HEK293 (cell line): ENCODE measurements at regions not wholly inside any gene's neighbourhood (a gene's known extent, or its start where the extent isn't known, plus 50 kb on each side); places are given as distances from the start of the nearest gene placed in this dataset.

ENCODE experiments used
- HOXD13 ChIP-seq: sonication (generic); formaldehyde crosslinking; IDR thresholded peaks from 2 replicates; pipeline ENCODE4 v1.8.0; 2022; ENCODE audit warnings: missing genetic modification reagents, borderline replicate concordance
- MEIS1 ChIP-seq: sonication (generic); formaldehyde crosslinking; IDR thresholded peaks from 2 replicates; pipeline ENCODE4 v1.8.1; 2022; ENCODE audit warnings: missing genetic modification reagents, mild to moderate bottlenecking, borderline replicate concordance
- SETDB1 ChIP-seq: IDR thresholded peaks from one replicate; pipeline ENCODE4 v1.6.1; 2017; ENCODE audit warnings: mild to moderate bottlenecking, low read length, moderate library complexity, mixed read lengths; ENCODE audit not compliant: insufficient read length
- TCF7L2 ChIP-seq: IDR thresholded peaks from 2 replicates; pipeline ENCODE4 v1.6.1; 2011; ENCODE audit warnings: low read depth, mild to moderate bottlenecking, inconsistent platforms, low read length, moderate library complexity, borderline replicate concordance
- ZBTB1 ChIP-seq: fragments of 450-650 bp; formaldehyde crosslinking; IDR thresholded peaks from 2 replicates; pipeline ENCODE4 v1.5.1; 2016; ENCODE audit warnings: missing biosample characterization, missing genetic modification characterization
- TF ChIP-seq, protein P1 (sequence below): fragments of 450-650 bp; formaldehyde crosslinking; IDR thresholded peaks from 2 replicates; pipeline ENCODE4 v1.5.1; 2017; ENCODE audit warnings: missing biosample characterization, mild to moderate bottlenecking, missing genetic modification characterization, moderate library complexity
- TF ChIP-seq, protein P2 (sequence below): fragments of 450-650 bp; IDR thresholded peaks from 2 replicates; pipeline ENCODE4 v1.5.1; 2018; ENCODE audit warnings: missing biosample characterization, missing genetic modification characterization
- TF ChIP-seq, protein P3 (sequence below): sonication (generic); formaldehyde crosslinking; IDR thresholded peaks from 2 replicates; pipeline ENCODE4 v1.8.1; 2022; ENCODE audit warnings: mild to moderate bottlenecking, moderate library complexity, missing genetic modification reagents
- TF ChIP-seq, protein P4 (sequence below): fragments of 450-650 bp; formaldehyde crosslinking; IDR thresholded peaks from 2 replicates; pipeline ENCODE4 v1.5.1; 2016; ENCODE audit warnings: missing biosample characterization, missing genetic modification characterization
- TF ChIP-seq, protein P5 (sequence below): IDR thresholded peaks from 2 replicates; pipeline ENCODE4 v1.6.1; 2011; ENCODE audit warnings: mild to moderate bottlenecking, low read depth, low read length, borderline replicate concordance

DNA sequence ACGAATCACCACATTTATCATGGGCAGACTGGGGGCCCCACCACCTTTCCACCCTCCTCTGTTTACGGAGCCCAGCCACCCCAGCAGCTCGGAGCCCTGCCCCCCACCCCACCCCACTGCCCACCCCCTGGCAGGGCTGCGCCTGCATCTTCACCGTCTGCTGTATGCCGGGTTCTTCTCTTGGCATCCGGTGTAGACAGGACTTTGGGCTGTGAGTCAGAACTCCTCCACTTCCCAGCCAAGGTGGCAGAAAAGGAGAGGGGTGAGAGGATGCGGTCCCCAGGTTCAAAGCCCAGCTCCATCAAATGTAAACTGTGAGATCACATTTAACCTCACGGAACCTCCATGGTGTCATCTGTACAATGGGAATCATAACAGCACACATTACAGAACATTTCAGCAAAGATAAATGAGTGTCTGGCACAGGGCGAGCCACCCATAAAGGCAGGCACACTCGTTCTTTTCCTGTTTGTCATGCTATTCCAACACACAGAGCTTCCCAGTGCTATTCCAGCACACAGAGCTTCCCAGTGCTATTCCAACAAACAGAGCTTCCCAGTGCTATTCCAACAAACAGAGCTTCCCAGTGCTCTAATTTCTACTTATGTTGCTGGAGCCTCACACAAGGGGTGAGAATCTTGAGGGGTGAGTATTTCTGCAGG lies 292.7 kb upstream of the RTL1 start:
- TF ChIP-seq, protein P1, sequence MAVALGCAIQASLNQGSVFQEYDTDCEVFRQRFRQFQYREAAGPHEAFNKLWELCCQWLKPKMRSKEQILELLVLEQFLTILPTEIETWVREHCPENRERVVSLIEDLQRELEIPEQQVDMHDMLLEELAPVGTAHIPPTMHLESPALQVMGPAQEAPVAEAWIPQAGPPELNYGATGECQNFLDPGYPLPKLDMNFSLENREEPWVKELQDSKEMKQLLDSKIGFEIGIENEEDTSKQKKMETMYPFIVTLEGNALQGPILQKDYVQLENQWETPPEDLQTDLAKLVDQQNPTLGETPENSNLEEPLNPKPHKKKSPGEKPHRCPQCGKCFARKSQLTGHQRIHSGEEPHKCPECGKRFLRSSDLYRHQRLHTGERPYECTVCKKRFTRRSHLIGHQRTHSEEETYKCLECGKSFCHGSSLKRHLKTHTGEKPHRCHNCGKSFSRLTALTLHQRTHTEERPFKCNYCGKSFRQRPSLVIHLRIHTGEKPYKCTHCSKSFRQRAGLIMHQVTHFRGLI, result no peak
- TF ChIP-seq, protein P2, sequence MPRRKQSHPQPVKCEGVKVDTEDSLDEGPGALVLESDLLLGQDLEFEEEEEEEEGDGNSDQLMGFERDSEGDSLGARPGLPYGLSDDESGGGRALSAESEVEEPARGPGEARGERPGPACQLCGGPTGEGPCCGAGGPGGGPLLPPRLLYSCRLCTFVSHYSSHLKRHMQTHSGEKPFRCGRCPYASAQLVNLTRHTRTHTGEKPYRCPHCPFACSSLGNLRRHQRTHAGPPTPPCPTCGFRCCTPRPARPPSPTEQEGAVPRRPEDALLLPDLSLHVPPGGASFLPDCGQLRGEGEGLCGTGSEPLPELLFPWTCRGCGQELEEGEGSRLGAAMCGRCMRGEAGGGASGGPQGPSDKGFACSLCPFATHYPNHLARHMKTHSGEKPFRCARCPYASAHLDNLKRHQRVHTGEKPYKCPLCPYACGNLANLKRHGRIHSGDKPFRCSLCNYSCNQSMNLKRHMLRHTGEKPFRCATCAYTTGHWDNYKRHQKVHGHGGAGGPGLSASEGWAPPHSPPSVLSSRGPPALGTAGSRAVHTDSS (tag by site-specific recombination), result no peak
- TF ChIP-seq ZBTB1 (no peak), MEIS1 (no peak), HOXD13 (CRISPR knock-in tag) (no peak), TCF7L2 (no peak), SETDB1 (no peak)
- TF ChIP-seq, protein P3, sequence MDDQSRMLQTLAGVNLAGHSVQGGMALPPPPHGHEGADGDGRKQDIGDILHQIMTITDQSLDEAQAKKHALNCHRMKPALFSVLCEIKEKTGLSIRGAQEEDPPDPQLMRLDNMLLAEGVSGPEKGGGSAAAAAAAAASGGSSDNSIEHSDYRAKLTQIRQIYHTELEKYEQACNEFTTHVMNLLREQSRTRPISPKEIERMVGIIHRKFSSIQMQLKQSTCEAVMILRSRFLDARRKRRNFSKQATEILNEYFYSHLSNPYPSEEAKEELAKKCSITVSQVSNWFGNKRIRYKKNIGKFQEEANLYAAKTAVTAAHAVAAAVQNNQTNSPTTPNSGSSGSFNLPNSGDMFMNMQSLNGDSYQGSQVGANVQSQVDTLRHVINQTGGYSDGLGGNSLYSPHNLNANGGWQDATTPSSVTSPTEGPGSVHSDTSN (CRISPR knock-in tag), result no peak
- TF ChIP-seq, protein P4, sequence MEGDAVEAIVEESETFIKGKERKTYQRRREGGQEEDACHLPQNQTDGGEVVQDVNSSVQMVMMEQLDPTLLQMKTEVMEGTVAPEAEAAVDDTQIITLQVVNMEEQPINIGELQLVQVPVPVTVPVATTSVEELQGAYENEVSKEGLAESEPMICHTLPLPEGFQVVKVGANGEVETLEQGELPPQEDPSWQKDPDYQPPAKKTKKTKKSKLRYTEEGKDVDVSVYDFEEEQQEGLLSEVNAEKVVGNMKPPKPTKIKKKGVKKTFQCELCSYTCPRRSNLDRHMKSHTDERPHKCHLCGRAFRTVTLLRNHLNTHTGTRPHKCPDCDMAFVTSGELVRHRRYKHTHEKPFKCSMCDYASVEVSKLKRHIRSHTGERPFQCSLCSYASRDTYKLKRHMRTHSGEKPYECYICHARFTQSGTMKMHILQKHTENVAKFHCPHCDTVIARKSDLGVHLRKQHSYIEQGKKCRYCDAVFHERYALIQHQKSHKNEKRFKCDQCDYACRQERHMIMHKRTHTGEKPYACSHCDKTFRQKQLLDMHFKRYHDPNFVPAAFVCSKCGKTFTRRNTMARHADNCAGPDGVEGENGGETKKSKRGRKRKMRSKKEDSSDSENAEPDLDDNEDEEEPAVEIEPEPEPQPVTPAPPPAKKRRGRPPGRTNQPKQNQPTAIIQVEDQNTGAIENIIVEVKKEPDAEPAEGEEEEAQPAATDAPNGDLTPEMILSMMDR (tag by site-specific recombination), result no peak
- TF ChIP-seq, protein P5, sequence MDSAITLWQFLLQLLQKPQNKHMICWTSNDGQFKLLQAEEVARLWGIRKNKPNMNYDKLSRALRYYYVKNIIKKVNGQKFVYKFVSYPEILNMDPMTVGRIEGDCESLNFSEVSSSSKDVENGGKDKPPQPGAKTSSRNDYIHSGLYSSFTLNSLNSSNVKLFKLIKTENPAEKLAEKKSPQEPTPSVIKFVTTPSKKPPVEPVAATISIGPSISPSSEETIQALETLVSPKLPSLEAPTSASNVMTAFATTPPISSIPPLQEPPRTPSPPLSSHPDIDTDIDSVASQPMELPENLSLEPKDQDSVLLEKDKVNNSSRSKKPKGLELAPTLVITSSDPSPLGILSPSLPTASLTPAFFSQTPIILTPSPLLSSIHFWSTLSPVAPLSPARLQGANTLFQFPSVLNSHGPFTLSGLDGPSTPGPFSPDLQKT, result no peak
